K562 (cell line): ENCODE measurements at regions not wholly inside any gene's neighbourhood (a gene's known extent, or its start where the extent isn't known, plus 50 kb on each side); places are given as distances from the start of the nearest gene placed in this dataset.
A peak's percentile ranks its signal among the peaks of the same experiment; 100 is the strongest.

ENCODE experiments used
- ATAC-seq: fragments of 200-7000 bp; cut with Tn5 transposase; 3 replicates; pipeline ENCODE4 v1.9.1; 2020; ENCODE audit warnings: moderate library complexity
- BruUV-seq: library from RNA; stranded (reverse); fragments of 400-500 nt; replicated peaks from 2 replicates; lab custom pipeline; 2021; lab: Mats Ljungman, UMichigan
- CTCF ChIA-PET: fragments of 300-600 bp; formaldehyde crosslinking; extraction: SDS; loops from one replicate; lab custom pipeline; 2021; ENCODE audit warnings: low intra/inter-chr PET ratio; lab: Yijun Ruan, JAX
- POLR2A ChIA-PET: fragments of 300-600, 350-650 bp; sonication (Branson Sonifier 250); formaldehyde crosslinking; extraction: SDS; loops from one replicate; lab custom pipeline; 2021; ENCODE audit warnings: antibody characterized with exemption, inconsistent platforms; lab: Yijun Ruan, JAX
- DNase-seq, 4 experiments: peaks; one replicate each; pipeline versions ENCODE4 v3.0.0 to v3.0.0-alpha.2; 2011 to 2018; ENCODE audit warnings: low spot score in 3 of 4, mixed read lengths in 3 of 4; ENCODE audit errors: extremely low read depth in 1 of 4
- FAIRE-seq: peaks from 2 replicates; lab custom pipeline; 2011; peaks lifted over from hg19 to GRCh38; lab: Jason Lieb, UNC
- H2AFZ ChIP-seq: 2 replicates; pipeline ENCODE4 v1.6.0; 2011; ENCODE audit warnings: low read depth, low read length, control low read depth, inconsistent platforms
- H3K27ac ChIP-seq: fragments of 200-600 bp; 3 replicates; pipeline ENCODE4 v1.8.0; 2011; ENCODE audit warnings: low read depth, mild to moderate bottlenecking, control low read depth, inconsistent platforms, low read length, moderate library complexity, mixed read lengths; ENCODE audit errors: extremely low read depth
- H3K27me3 ChIP-seq, 2 experiments: fragments of 300-600 bp in 1 of 2; 2 replicates in 1 of 2; 3 replicates in 1 of 2; pipeline versions ENCODE4 v1.6.0 to v1.8.0; 2011; ENCODE audit warnings: inconsistent platforms in 2 of 2, low read length in 2 of 2, mild to moderate bottlenecking in 1 of 2, mixed read lengths in 1 of 2, moderate library complexity in 1 of 2; ENCODE audit not compliant: control insufficient read depth in 2 of 2, insufficient read depth in 2 of 2
- H3K36me3 ChIP-seq: fragments of 300-600 bp; 3 replicates; pipeline ENCODE4 v1.8.0; 2011; ENCODE audit warnings: mild to moderate bottlenecking, low read length, inconsistent platforms; ENCODE audit not compliant: control insufficient read depth, insufficient read depth
- H3K4me1 ChIP-seq, 2 experiments: fragments of 200-600 bp in 1 of 2; replicated peaks in 1 of 2; 2 replicates in 1 of 2; 3 replicates in 1 of 2; pipeline versions ENCODE4 v1.5.1 to v1.8.0; 2011; ENCODE audit warnings: inconsistent platforms in 2 of 2, low read length in 2 of 2, mild to moderate bottlenecking in 1 of 2, mixed read lengths in 1 of 2, moderate library complexity in 1 of 2; ENCODE audit not compliant: control insufficient read depth in 2 of 2, insufficient read depth in 2 of 2
- H3K4me2 ChIP-seq: 2 replicates; pipeline ENCODE4 v1.6.1; 2011; ENCODE audit warnings: low read length, control low read depth, inconsistent platforms, mixed read lengths; ENCODE audit not compliant: insufficient read depth
- H3K4me3 ChIP-seq: fragments of 200-600 bp; sonication (generic), shearing (Covaris generic); 2 replicates; pipeline ENCODE4 v1.5.1; 2016; ENCODE audit warnings: control low read depth, inconsistent platforms
- H3K79me2 ChIP-seq: fragments of 200-600 bp; 3 replicates; pipeline ENCODE4 v1.8.0; 2011; ENCODE audit warnings: low read length, inconsistent platforms; ENCODE audit not compliant: control insufficient read depth, insufficient read depth
- H3K9ac ChIP-seq, 2 experiments: 2 replicates each; pipeline versions ENCODE4 v1.6.0 to v1.6.1; 2011; ENCODE audit warnings: low read depth in 2 of 2, low read length in 2 of 2, control low read depth in 1 of 2, inconsistent platforms in 1 of 2, mild to moderate bottlenecking in 1 of 2, mixed read lengths in 1 of 2; ENCODE audit not compliant: insufficient read depth in 1 of 2
- H3K9me1 ChIP-seq: one replicate; pipeline ENCODE4 v1.6.0; 2011; ENCODE audit warnings: inconsistent platforms, mild to moderate bottlenecking, low read length, moderate library complexity; ENCODE audit not compliant: control insufficient read depth, insufficient read depth
- H3K9me3 ChIP-seq: replicated peaks from 2 replicates; pipeline ENCODE4 v1.5.1; 2011; ENCODE audit warnings: low read depth, low read length, inconsistent platforms; ENCODE audit not compliant: control insufficient read depth, insufficient read depth
- H4K20me1 ChIP-seq: replicated peaks from 2 replicates; pipeline ENCODE4 v1.6.1; 2011; ENCODE audit warnings: low read length, inconsistent platforms, mixed read lengths; ENCODE audit not compliant: control insufficient read depth, insufficient read depth
- BRD4 ChIP-seq: fragments of 200-600 bp; sonication (generic); IDR thresholded peaks from 2 replicates; pipeline ENCODE4 v1.6.1; 2017; ENCODE audit warnings: inconsistent platforms
- C11orf30 ChIP-seq: fragments of 450-650 bp; IDR thresholded peaks from 2 replicates; pipeline ENCODE4 v1.6.1; 2016; ENCODE audit warnings: low read depth, mild to moderate bottlenecking
- CHD1 ChIP-seq: fragments of 200-600 bp; sonication (generic); IDR thresholded peaks from one replicate; pipeline ENCODE4 v1.6.1; 2012; ENCODE audit warnings: mild to moderate bottlenecking, moderate library complexity, low read length, inconsistent platforms
- CTCF ChIP-seq, 3 experiments: IDR thresholded peaks in 2 of 3; conservative IDR thresholded peaks in 1 of 3; 2 replicates each; pipeline ENCODE4 v1.5.1; 2011 to 2012; ENCODE audit warnings: low read length in 3 of 3, mild to moderate bottlenecking in 3 of 3, control low read depth in 2 of 3, improper control_type of control experiment in 1 of 3, inconsistent platforms in 1 of 3, low read depth in 1 of 3, mixed read lengths in 1 of 3, moderate library complexity in 1 of 3; ENCODE audit not compliant: insufficient read depth in 2 of 3
- DIDO1 ChIP-seq: fragments of 450-650 bp; IDR thresholded peaks from 2 replicates; pipeline ENCODE4 v1.6.1; 2016; ENCODE audit warnings: low read depth, missing biosample characterization, missing genetic modification characterization
- E2F1 ChIP-seq: sonication (generic); formaldehyde crosslinking; IDR thresholded peaks from 2 replicates; pipeline ENCODE4 v1.8.1; 2023; ENCODE audit warnings: mild to moderate bottlenecking, missing genetic modification reagents, moderate library complexity
- MAFF ChIP-seq: IDR thresholded peaks from 2 replicates; pipeline ENCODE4 v1.6.1; 2012; ENCODE audit warnings: low read length, improper control_type of control experiment
- MAFK ChIP-seq: IDR thresholded peaks from 2 replicates; pipeline ENCODE4 v1.6.1; 2011; ENCODE audit warnings: low read length, improper control_type of control experiment
- MTF1 ChIP-seq: fragments of 250-450 bp; sonication (Bioruptor Pico); IDR thresholded peaks from 2 replicates; pipeline ENCODE4 v1.9.0; 2021; ENCODE audit warnings: moderate library complexity, mild to moderate bottlenecking, inconsistent platforms, borderline replicate concordance
- RAD21 ChIP-seq, 2 experiments: fragments of 250-450 bp in 1 of 2; fragments of 450-650 bp in 1 of 2; sonication (Bioruptor Pico) in 1 of 2; formaldehyde crosslinking in 1 of 2; IDR thresholded peaks in 1 of 2; conservative IDR thresholded peaks in 1 of 2; 2 replicates each; pipeline versions ENCODE4 v1.4.0 to v1.8.0; 2020 to 2022; ENCODE audit warnings: mild to moderate bottlenecking in 2 of 2, moderate library complexity in 1 of 2
- ZNF316 ChIP-seq: fragments of 450-650 bp; IDR thresholded peaks from 2 replicates; pipeline ENCODE4 v1.6.1; 2016
- WGBS: fragments of 100-300 bp; shearing (Covaris generic); methylation state at CpG from one replicate; pipeline ENCODE4 v1.1.6; 2016; ENCODE audit warnings: low coverage, mixed read lengths; ENCODE audit not compliant: insufficient coverage; ENCODE audit errors: missing lambda C conversion rate; 5-methylcytosine and 5-hydroxymethylcytosine counted together
- in situ Hi-C: fragments of 300-500 bp; cut with MboI; formaldehyde crosslinking; loops from 4 replicates; pipeline ENCODE4 v1.15.0; 2018; ENCODE audit warnings: inconsistent platforms, mixed read lengths
- intact Hi-C: fragments of 100-400 bp; cut with micrococcal nuclease; formaldehyde crosslinking; loops from 2 replicates; pipeline ENCODE4 v1.14.2; 2022

GRCh38 chr14:22276913-22277816 lies 311.9 kb downstream of the DAD1 start:
- ChIA-PET CTCF (interaction anchor here (0.5 to 0.6 kb wide), 2 partner anchors 110 to 294 kb away, joined by 3 read pairs; no protein-coding TSS in a partner anchor), POLR2A (no interaction called here)
- H3K36me3 ChIP-seq, result no peaks in the 10 kb centered on the region
- no peaks in the 10 kb centered on the region for H4K20me1 ChIP-seq
- H3K4me3 ChIP-seq, result no peak overlapping the region
- intact Hi-C loops (no loop called here), in situ Hi-C loops (no loop called here)
- H2AFZ ChIP-seq, result no peak overlapping the region
- ATAC-seq (no peak), DNase-seq (peak; percentile 6), FAIRE-seq (no peak)
- H3K9me1 ChIP-seq, result no peaks in the 10 kb centered on the region
- no peak overlapping the region for H3K9ac ChIP-seq
- H3K9me3 ChIP-seq, result no peaks in the 10 kb centered on the region
- WGBS, result 7% methylated on average over 4 of the region's 4 CpGs
- no peaks in the 10 kb centered on the region for H3K79me2 ChIP-seq
- H3K27ac ChIP-seq, result no peak overlapping the region
- no peak overlapping the region for H3K4me2 ChIP-seq
- no peaks in the 10 kb centered on the region for H3K27me3 ChIP-seq
- TF ChIP-seq C11orf30 (peak; percentile 20; the same call in 1 of the 2 replicates), E2F1 (no peak), MAFK (peak; percentile 45), BRD4 (no peak), CHD1 (no peak), MTF1 (CRISPR knock-in tag) (no peak), RAD21 (CRISPR knock-in tag; conservative IDR thresholded peaks at IDR 0.05 in 1 of 2, IDR thresholded peaks at IDR 0.05 in 1 of 2) (0 out of 4 replicates have a peak, but pooled peaks of 1 of the 2 experiments have one; percentile 20), DIDO1 (no peak), CTCF (IDR thresholded peaks at IDR 0.05 in 2 of 3, conservative IDR thresholded peaks at IDR 0.05 in 1 of 3; ENCODE audit: insufficient read depth in 2 of 3, low read depth in 1 of 3, low read length in 3 of 3) (peak in 2 of 3 experiments; percentile 30 to 56; a peak in 2 of 6 replicates), ZNF316 (peak; percentile 58; the same call in 1 of the 2 replicates), MAFF (0 out of 2 replicates have a peak, but pooled peaks have one; percentile 24)
- no peaks in the 10 kb centered on the region for H3K4me1 ChIP-seq
- no TSS peak for BruUV-seq
